Activated T-cell treated with anti-CD3 and anti-CD28 coated beads for 24 hours (primary cell): ENCODE measurements at regions not wholly inside any gene's neighbourhood (a gene's known extent, or its start where the extent isn't known, plus 50 kb on each side); places are given as distances from the start of the nearest gene placed in this dataset.
"Not testable (repeated sequence)": the region's sequence is repeated elsewhere in the genome, so short reads cannot be mapped to it uniquely, and the experiment has no call there.

Experiments
- DNase-seq: peaks from one replicate; pipeline ENCODE4 v3.0.0-alpha.2; 2020; ENCODE audit warnings: low read depth

GRCh38 chr1:2950926-2951305 is 70.4 kb upstream of the ACTRT2 start:
- no peak for DNase-seq

- no peak for DNase-seq
Observed at GRCh38 chr1:2951856-2952255, 69.4 kb upstream of the ACTRT2 start.

GRCh38 chr1:2952371-2952770 is 68.9 kb upstream of the ACTRT2 start:
- no peak for DNase-seq

GRCh38 chr1:2952992-2953391 is 68.3 kb upstream of the ACTRT2 start:
- DNase-seq, result no peak

GRCh38 chr1:2953688-2954285 is 67.5 kb upstream of the ACTRT2 start:
- DNase-seq, result no peak

- DNase-seq, result no peak
Observed at GRCh38 chr1:2955652-2956051, 65.6 kb upstream of the ACTRT2 start.

GRCh38 chr1:2956576-2956975 is 64.7 kb upstream of the ACTRT2 start:
- DNase-seq, result no peak

- DNase-seq, result no peak
Observed at GRCh38 chr1:2957329-2957728, 63.9 kb upstream of the ACTRT2 start.

GRCh38 chr1:2959881-2960280 is 61.4 kb upstream of the ACTRT2 start:
- DNase-seq, result not testable (repeated sequence)

- DNase-seq, result no peak
Observed at GRCh38 chr1:2961081-2961480, 60.2 kb upstream of the ACTRT2 start.

GRCh38 chr1:2961661-2962060 is 59.6 kb upstream of the ACTRT2 start:
- no peak for DNase-seq

- DNase-seq, result no peak
Observed at GRCh38 chr1:2962061-2962460, 59.2 kb upstream of the ACTRT2 start.

GRCh38 chr1:2962541-2962940 is 58.7 kb upstream of the ACTRT2 start:
- DNase-seq, result no peak

- no peak for DNase-seq
Observed at GRCh38 chr1:2962946-2963345, 58.3 kb upstream of the ACTRT2 start.

GRCh38 chr1:2965676-2966075 is 55.6 kb upstream of the ACTRT2 start:
- no peak for DNase-seq

- DNase-seq, result no peak
Observed at GRCh38 chr1:2966449-2967328, 54.6 kb upstream of the ACTRT2 start.

- DNase-seq, result no peak
Observed at GRCh38 chr1:2967329-2967725, 53.9 kb upstream of the ACTRT2 start.

- DNase-seq, result no peak
Observed at GRCh38 chr1:2967881-2968280, 53.4 kb upstream of the ACTRT2 start.

- DNase-seq, result no peak
Observed at GRCh38 chr1:2968471-2968881, 52.8 kb upstream of the ACTRT2 start.

- no peak for DNase-seq
Observed at GRCh38 chr1:2969011-2969844, 52.0 kb upstream of the ACTRT2 start.

- DNase-seq, result no peak
Observed at GRCh38 chr1:2969845-2970291, 51.4 kb upstream of the ACTRT2 start.

- DNase-seq, result no peak
Observed at GRCh38 chr1:2970311-2971071, 50.8 kb upstream of the ACTRT2 start.
